Breast epithelium (tissue), 3 donors: ENCODE measurements at regions not wholly inside any gene's neighbourhood (a gene's known extent, or its start where the extent isn't known, plus 50 kb on each side); places are given as distances from the start of the nearest gene placed in this dataset.

ENCODE experiments used
- POLR2A ChIP-seq: fragments of 450-650 bp; IDR thresholded peaks from one replicate; pipeline ENCODE4 v1.6.1; 2016; ENCODE audit warnings: antibody characterized with exemption, mild to moderate bottlenecking, moderate library complexity
- POLR2AphosphoS5 ChIP-seq, 3 donors: sonication (generic); formaldehyde crosslinking; IDR thresholded peaks; one replicate each; pipeline ENCODE4 v1.6.1; 2017; ENCODE audit warnings: antibody characterized with exemption in 3 of 3
- TF ChIP-seq, protein P1 (sequence below), 3 donors: fragments of 450-650 bp; IDR thresholded peaks; one replicate each; pipeline ENCODE4 v1.5.1; 2016 to 2017; ENCODE audit warnings: antibody characterized with exemption in 3 of 3, mild to moderate bottlenecking in 3 of 3, moderate library complexity in 3 of 3

DNA sequence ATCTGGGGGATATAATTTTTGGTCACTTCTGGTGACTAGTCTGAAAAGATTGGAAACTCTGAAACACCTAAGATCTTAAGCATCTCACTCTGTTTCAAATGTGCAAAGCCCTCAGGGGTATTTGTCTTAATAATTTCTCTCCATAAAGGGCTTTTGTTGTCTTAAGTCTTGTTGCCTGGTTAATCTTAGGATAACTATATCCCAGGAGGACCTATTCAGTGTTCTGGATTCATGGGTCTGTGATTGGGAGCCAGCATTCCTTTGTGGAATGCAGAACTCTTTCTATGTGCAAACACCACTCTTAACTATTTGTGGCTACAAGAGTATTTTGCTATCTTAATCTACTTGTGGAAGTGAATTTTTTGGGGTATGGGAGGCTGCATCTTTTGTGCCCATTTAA is 1573.0 kb upstream of the PRMT6 start:
- TF ChIP-seq, protein P1, sequence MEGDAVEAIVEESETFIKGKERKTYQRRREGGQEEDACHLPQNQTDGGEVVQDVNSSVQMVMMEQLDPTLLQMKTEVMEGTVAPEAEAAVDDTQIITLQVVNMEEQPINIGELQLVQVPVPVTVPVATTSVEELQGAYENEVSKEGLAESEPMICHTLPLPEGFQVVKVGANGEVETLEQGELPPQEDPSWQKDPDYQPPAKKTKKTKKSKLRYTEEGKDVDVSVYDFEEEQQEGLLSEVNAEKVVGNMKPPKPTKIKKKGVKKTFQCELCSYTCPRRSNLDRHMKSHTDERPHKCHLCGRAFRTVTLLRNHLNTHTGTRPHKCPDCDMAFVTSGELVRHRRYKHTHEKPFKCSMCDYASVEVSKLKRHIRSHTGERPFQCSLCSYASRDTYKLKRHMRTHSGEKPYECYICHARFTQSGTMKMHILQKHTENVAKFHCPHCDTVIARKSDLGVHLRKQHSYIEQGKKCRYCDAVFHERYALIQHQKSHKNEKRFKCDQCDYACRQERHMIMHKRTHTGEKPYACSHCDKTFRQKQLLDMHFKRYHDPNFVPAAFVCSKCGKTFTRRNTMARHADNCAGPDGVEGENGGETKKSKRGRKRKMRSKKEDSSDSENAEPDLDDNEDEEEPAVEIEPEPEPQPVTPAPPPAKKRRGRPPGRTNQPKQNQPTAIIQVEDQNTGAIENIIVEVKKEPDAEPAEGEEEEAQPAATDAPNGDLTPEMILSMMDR (IDR thresholded peaks at IDR 0.05) = no peak
- TF ChIP-seq POLR2A = no peak
- no peak for TF ChIP-seq POLR2AphosphoS5 (IDR thresholded peaks at IDR 0.05)
